Stimulated activated CD4-positive, alpha-beta T cell treated with anti-CD3 and anti-CD28 coated beads, Interleukin-4, amount 100 ng/mL, for 24 hours (primary cell): ENCODE measurements at regions not wholly inside any gene's neighbourhood (a gene's known extent, or its start where the extent isn't known, plus 50 kb on each side); places are given as distances from the start of the nearest gene placed in this dataset.
"Not testable (repeated sequence)": the region's sequence is repeated elsewhere in the genome, so short reads cannot be mapped to it uniquely, and the experiment has no call there.

Experiments used
- DNase-seq: peaks from one replicate; pipeline ENCODE4 v3.0.0-alpha.2; 2020

DNA sequence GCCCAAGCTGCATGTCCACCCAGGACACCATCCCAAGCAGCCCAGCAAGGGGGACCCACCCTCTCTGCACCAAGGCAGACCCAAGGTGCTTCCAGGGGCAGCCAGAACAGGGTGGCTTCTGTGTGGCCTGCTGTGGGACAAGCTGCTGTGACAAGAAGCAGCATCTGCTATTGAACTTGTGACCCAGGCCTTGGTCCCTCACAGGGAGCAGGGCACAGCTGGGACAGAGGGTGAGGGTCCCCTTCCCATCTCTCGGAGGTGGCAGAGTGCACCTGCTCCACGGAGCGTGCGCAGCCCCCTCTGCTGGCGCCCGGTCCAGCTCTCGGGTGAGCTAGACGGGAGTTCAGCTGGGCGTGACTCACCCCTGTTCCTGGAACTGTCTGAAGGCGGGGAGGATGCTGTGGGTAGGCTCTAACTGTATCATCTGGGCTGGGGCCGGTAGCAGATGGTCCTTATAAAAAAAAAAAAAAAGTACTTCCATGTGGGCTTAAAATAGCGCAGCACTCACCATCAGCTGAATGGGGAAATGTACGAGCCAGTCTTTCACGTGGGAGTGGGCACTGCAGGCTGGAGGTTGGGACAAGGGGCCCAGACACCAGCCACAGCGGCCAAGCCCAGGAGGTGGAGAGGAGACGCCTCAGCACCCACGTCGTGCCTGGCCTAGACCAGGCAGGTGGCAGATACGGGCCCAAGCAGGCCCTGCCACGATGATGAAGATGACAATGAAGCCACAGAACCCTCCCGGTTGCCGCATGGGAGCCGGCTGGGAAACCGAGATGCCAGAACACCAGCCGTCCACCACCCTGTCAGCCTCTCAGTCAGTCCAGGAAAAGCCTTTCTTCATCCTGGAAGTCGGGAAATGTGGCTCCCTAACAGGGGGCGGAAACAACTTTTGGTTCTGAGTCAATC is 136.8 kb upstream of the ID2 start:
- peak; percentile 93 for DNase-seq

DNA sequence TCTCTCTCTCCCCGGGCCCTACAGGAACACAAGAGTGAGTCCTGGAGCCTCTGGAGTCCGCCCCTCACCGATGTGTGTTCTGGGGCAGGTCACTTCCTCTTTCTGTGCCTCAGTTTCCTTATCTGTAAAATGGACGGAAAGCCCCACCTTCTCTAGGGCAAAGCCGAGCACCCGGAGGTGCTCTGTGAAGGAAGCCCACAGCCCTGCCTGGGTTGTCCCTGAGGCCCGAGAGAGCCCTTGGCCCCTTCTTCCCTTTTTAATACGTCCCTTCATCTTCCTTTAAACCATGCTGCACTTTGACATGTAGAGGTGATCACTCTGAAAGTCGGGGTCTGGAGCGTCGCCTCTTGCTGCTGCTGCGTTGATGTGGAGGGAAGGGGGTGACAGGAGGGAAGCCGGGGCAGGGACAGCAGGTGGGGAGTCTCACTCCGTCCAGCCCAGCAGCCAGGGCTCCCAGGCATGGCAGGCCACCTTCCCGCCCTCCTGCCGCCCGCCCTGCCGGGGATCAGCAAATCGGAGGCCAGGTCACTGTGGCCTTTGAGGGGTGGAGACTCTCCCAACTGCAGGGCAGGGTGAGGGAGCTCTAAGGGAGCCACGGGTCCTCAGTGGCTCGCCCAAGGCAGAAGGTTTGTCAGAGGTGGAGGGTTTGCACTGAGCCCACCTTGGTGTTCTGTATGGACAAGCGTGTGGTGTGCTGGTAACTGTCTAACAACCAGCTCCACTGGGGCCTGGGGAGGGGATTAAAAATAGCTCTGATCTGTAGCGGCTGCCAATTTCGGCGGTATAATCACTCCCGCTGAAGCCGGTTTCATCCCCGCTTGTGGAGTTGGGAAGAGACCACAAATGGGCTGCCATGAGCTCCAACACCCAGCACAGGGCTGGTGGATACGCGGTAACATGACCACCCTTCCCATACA is 135.9 kb upstream of the ID2 start:
- no peak for DNase-seq

DNA sequence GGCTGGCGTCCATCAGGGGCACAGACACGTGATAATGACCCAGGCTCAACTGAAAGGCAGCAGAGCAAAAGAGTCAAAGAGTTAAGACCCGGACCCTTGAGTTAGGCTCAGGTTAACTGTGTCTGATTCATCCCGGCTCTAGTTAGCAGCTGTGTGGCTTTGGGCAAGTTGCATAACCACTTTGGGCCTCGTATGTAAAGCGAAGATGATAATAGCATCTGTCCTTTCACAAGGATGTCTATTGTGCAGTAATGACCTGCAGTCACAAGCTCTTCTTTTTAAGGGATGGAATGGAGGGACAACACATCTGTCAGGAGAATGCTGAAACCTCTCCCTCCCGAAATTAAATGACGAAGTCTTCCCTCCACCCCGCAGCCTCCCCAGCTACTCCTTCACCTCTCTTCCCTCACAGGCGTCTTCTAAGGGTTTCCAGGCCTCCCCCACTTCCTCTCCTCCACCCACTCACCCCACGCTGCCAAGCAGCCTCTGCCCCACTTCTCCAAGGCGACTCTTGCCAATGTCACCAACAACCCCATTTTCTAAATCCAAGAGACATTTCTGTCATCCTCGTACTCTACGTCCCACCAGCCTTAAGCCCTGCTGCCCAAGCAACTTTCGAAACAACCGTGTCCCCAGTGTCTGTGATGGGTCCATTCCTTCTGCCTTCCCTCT is 135.1 kb upstream of the ID2 start:
- no peak for DNase-seq

DNA sequence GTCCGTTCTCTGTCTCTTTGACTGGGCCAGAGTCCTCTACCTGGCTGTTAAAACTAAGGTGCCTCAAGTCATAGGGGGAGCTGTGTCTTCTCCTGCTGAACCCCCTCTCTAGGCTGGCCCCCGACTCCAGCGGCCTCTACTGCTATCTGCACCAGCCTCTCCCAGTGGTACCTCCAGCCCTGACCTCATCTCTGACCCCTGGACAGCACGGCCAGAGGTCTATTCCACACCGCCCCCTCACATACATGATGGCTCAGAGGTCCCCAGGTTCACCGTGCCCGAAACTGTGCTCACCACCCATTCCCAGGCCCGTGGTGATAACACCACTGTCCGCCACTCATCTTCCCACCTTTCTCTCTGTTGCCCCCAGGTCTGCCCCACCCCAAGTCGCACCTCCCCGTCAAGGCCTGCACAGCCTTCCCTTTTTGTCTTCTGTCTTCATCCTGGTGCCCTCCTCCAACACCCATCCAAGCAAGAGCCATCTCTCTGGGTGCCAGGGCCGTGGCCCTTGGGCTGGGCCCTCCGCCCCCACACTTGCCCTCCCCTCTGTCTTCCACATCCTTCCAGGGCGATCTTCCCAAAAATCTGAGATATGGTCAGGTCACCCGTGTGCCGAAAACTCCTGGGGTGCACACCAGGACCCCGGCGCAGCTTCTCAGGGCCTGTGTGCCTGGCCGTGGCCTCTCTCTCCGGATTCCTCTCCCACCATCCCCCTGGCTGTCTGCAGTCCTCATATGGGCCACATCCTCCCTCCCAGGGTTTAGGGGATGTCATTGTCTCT is 134.4 kb upstream of the ID2 start:
- DNase-seq: no peak

DNA sequence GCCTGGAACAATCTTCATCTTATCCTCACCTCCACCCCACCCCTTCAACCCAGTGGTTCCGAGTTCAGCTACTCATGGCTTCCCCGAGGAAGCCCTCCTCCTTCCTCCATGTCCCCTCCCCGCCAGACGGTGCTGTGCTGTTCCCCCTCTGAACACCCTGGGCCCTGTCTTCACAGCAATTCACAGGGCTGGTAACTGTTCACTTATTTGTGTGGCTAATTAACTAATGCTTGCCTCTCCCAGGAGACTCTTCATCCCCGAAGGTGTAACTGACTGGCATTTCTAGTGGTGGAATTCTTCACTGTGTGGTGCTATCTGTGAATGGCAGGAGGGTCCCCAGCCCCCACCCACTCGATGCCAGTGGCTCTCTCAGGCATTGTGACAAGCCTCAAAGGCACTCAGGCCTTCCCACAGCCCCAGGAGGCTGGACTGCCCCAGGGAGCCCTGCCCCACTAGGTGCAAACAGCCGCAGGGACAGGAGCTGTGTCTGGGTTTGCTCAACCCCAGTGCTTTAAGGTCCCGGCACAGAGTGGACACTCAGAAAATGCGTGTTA is 133.7 kb upstream of the ID2 start:
- no peak for DNase-seq

DNA sequence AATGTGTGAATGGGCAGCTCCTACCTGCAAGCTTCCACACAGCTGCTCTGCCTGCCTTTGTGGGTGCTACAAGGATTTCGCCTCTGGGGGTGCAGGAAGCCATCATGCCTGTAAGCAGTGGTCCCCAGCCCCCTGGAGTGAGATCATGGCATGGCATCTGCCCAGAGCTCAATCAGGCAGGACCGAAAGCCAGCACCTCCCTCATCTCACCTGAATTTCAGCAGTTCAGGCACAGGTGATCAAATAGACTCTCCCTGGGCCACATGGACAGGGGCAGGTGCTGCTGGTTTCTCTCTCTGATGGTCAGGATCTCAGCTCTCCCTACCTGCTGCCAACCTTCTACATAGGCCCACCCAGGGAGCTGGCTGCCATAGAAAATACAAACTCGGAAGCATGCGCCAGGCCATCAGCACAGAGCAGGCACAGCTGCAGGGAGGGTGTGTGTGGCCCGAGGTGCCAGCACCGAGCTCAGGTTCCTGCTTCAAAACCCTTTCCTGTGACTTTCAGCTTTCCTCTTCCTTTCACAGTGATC is 133.2 kb upstream of the ID2 start:
- DNase-seq: no peak

DNA sequence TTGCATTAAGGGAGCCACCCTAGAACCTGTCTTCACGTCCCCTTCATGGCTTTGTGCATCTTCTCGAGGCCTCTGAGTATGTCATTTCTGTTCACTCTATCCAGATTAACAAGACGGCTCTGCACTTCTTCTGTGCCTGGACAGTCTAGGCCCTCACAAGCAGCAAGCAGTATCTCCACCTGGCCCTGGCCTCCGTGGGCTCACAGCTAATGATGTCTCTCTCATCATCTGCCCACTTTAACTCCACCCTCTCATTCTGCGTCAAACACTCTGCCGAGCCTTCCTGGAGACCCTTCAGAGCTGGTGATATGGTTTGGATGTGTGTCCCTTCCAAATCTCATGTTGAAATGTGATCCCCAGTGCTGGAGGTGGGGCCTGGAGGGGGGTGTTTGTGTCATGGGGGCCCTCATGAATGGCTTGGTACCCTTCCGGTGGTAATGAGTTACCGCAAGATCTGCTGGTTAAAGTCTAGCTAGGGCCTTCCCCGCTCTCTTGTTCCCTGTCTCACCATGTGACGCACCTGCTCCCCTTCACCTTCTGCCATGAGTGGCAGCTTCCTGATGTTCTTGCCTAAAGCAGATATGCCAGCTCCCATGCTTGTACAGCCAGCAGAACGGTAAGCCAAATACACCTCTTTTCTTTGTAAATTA is 132.5 kb upstream of the ID2 start:
- no peak for DNase-seq

DNA sequence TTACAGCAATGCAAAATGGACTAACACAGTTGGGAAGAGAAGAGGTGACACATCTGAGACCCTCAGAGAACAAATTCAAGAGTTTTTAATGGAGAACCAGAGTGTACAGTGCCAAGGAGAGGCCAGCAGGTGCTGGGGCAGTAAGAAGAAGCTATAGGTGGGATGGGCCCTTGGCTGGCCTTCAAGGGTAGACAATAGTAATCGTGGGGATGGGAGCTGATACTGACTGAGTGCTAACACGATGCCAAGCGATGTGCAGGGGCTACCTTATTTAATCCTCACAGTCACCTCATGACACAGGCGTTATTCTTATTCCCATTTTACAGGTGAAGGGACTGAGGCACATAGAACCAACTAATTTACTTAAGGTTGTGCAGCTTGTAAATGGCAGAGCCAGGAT is 131.9 kb upstream of the ID2 start:
- no peak for DNase-seq

DNA sequence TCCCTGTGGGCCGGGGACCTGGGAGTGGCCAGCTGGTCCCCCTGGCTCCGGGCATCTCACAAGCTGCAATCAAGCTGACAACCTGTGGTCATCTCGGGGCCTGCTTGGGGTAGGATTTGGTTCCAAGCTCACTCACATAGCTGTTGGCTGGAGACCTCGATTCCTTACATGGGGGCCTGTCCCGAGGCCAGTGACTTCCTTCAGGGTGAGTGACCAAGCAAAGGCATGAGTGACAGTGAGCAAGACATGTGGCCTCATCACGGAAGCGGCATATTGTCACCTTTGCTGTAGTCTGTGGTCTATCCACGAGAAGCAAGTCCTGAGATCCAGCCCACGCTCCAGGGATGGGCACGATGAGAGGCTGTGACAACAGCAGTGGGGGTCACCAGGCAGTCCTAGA is 131.4 kb upstream of the ID2 start:
- DNase-seq: no peak

DNA sequence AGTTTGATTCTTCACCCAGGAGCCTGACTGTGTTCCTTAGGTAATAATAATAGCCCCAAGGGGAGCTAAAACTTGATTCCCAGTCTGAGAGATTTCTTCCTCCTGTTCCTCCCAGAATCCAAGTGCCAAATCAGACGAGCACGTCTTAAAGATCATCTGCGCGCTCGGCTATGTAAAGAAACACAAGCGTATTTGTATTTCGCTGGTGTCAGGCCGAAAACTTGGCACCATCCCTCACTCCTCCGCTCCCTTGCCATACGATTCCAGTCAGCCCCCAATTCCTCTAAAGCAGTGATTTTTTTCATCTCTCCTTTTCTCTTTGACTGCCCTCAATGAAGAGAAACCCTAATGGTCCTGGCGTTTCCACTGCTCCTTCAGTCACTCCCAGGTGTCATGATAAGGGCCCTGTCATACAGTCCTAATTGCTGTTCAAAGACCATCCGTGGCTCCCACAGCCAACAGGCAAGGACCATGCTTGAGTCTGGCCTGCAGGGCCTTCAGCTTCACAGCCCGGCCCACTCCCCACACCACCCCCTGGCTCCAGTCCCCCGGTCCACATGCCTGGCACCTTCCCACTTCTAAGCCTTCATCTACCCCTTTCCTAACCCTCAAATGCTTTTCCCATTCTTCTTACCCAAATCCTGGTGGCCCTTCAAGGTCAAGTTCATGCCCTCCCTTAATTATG is 130.8 kb upstream of the ID2 start:
- DNase-seq: no peak

DNA sequence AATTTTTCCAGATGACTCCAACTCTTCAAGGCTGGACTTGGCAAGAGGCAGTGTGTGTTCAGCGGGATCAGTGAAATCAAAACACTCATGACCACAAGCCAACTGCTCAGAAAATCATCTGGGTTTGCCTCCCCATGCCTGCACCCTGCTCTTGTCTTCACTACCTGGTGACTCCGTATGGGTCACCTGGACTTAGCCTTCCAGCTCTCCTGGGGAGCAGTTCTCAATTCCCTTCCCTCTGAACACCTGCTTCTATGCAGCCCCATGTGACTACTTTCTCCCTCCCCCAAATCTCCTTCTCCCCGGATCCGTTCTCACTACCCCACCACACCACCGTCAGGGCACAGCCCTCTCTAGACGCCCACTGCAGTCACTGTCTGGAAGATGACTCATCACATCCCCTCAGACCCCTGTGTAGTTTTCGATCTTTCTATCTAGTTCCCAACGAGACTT is 130.2 kb upstream of the ID2 start:
- DNase-seq: no peak

DNA sequence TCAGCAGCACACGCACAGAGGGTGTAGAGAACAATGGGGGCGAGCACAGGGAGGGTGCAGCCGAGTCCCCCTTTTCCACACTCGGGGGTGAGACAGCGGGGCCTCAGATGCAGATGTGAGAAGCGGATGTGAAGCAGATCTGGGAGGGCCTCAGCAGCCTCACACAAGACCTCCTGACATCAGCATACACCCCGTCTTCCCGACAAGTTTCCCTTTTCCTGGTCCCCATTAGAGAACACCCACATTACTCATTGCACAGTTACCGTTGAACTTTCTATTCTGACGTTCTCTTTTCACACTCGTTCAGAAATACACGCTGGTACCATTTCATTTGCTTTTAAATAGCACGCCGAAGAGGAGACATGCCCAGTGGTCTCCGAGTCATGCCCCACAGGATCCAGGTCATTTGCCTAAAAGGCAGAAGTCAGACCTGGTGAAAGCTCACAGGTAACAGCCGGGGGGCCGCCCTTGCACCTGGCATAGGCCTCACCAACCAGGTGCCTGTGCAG is 129.5 kb upstream of the ID2 start:
- DNase-seq: no peak

DNA sequence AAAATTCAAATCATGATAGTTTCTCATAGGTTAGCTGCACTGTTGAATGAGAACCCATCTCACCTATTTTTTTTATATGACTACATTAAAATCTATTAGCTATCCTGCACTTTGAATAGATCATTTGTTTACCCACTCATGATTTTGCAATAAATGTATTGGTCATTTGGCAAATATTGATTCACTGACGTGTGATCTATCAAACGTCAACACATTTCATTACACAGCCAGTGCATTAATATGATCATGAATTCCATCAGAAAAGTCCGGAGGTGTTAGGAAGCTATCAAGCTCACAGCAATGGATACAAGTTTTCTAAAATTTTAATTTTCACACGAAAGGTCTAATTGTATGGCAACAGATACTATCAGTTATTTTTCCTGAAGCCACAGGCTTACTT is 128.2 kb upstream of the ID2 start:
- no peak for DNase-seq

DNA sequence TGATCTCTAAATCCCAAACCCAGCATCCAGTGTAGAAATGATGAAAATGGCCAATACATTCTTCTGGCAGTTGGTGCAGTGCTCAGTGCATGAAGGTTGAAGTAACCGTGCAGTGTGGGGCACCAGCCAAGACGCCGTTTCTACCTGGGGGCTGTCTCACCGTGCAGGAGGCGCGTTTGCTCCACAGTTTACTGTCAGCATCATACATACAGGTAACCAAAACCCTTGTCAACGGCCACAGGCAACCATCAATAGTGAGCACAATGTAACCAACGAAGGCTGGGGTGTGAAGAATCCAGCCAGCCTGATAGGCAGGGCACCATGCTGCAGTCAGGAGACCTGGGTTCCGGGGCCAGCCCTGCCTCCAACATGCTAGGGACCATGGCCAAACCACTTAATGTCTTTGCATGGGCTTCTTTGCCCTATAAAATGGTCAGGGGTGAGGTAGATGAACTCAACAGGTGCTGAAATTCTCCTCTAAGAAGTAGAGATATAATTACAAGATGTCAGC is 127.5 kb upstream of the ID2 start:
- no peak for DNase-seq

DNA sequence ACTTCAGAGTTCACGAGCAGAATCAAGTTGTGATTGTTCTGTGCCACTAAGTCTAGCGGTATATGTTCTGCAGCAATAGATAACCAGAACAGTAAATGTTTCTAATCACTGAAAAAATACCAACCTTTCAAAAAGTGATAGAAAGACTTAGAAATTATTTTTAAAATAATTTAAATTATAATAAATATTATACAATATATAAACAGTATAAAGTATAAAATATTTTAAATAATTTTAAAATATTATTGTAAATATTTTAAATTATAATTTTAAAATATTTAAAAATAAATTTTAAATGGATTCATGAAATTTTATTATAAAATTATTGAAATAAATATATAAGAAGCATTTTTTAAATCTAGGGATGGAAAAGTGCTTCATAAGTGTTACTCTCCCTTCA is 126.3 kb upstream of the ID2 start:
- DNase-seq: no peak

DNA sequence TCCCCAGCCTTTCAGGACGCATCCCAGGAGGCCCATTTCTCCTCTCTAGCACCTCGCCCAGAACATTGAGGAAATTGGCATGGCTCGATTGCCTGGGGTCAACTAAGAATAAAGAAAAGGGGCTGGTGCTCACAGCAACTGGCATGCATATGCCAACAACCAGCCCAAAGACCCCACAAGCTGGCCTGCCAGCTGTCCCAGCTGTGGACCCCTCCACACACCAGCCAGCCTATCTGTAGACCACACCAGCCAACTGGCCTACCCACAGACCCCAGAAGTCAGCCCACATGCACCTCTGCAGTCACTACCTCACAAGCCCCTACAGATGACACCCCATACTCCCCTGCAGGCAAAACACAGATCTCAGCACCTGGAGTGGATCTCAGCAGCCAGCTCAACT is 123.8 kb upstream of the ID2 start:
- DNase-seq: no peak

DNA sequence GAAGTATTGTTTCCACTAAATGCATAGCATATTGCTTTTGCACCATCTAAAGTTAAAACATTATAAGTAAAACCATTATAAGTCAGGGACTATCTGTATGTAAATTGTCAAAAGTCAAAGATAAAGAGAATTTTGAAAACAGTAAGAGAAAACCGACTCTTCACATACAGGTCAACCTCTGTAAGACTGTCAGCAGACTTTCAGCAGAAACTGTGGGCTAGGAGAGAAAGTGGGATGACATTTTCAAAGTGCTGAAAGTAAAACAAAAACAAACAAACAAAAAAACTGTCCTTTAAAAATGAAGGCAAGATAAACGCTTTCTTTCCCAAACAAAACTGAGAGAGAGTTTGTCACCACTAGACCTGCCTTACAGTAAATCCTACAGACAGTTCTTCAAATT is 122.9 kb upstream of the ID2 start:
- no peak for DNase-seq

DNA sequence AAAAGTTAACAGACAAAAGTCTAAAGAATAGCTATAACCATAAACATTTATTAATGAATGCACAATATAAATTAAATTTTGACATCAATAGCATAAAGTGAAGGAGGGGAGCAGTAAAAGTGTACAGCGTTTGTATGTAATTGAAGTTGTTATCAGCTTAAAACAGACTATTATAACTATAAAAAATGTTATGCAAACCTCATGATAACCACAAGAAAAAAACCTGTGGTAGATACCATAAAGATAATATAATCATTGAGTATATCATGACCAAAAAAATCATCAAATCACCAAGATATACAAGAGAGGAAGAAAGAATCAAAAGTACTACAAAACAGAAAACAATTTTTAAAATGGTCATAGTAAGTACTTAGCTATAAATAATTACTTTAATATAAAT is 122.1 kb upstream of the ID2 start:
- DNase-seq: no peak

DNA sequence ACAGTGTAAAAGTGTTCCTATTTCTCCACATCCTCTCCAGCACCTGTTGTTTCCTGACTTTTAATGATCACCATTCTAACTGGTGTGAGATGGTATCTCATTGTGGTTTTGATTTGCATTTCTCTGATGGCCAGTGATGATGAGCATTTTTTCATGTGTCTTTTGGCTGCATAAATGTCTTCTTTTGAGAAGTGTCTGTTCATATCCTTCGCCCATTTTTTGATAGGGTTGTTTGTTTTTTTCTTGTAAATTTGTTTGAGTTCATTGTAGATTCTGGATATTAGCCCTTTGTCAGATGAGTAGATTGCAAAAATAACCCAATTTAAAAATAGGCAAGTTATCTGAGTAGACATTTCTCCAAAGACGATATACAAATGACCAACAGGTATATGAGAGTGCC is 120.2 kb upstream of the ID2 start:
- not testable (repeated sequence) for DNase-seq

DNA sequence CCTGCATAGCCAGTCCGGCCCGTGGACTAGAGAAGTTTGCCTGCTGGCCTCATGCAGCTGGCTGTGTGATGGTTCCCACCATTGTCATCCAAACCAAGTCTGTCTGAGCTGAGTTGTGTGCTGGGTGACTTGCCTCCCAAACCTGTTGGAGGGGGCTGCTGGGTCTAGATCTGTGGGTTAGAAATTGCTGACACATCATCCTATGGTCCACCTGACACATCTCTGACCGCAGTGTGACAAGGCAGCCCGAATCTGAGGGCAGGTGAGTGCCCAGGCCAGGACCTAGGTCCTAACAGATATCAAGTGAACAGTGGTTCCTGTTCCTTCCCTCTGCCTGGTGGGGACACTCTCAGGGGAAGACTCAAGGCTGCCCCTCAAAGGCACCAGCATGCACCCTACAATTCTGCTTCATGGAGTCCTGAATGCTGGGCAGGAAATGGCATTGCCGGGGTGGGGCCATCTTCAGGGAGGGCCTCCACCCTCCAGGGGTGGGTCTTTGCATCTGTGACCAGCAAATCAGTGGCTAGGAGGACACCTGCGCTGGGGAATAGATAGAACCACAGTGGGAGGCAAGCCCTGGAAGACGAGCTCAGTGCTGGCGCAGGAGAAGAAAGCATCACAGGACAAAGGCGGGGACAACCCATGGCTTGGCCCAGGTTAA is 117.9 kb upstream of the ID2 start:
- DNase-seq: no peak
